ENCODE measurements at regions not wholly inside any gene's neighbourhood (a gene's known extent, or its start where the extent isn't known, plus 50 kb on each side); places are given as distances from the start of the nearest gene placed in this dataset.

DNA sequence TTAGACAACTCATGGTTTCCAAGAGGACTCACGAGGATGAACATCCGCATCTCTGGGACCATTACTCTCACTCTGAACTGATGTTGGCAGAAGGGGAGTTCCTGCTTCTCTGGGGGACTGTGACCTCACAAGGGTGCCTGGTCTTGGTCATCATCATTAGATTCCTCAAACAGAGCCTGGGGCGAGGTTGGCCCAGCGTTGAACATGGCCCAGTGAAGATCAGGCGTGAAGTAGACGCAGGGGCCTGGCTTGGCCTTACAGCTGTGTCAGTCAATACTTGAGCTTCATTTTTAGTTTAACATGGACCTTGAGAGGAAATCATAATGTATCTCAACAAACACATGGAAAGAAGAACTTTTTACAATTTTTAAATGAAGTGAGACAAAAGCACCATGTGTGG lies 617.1 kb downstream of the BRD1 start:
- Histone ChIP-seq H3K9me3 (no peaks in the 10 kb centered on the region), H3K27ac (no peak overlapping the region), H3K4me3 (no peak overlapping the region), H3K36me3 (no peaks in the 10 kb centered on the region), H3K4me1 (no peaks in the 10 kb centered on the region), H3K27me3 (replicated peaks in 1 of 7) (peaks cover 0 to 36% (median 0%) of the 10 kb centered on the region in 7 donors)
- TF ChIP-seq POLR2A (IDR thresholded peaks at IDR 0.05) (no peak), POLR2AphosphoS5 (IDR thresholded peaks at IDR 0.05) (no peak)
- TF ChIP-seq, protein P1, sequence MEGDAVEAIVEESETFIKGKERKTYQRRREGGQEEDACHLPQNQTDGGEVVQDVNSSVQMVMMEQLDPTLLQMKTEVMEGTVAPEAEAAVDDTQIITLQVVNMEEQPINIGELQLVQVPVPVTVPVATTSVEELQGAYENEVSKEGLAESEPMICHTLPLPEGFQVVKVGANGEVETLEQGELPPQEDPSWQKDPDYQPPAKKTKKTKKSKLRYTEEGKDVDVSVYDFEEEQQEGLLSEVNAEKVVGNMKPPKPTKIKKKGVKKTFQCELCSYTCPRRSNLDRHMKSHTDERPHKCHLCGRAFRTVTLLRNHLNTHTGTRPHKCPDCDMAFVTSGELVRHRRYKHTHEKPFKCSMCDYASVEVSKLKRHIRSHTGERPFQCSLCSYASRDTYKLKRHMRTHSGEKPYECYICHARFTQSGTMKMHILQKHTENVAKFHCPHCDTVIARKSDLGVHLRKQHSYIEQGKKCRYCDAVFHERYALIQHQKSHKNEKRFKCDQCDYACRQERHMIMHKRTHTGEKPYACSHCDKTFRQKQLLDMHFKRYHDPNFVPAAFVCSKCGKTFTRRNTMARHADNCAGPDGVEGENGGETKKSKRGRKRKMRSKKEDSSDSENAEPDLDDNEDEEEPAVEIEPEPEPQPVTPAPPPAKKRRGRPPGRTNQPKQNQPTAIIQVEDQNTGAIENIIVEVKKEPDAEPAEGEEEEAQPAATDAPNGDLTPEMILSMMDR (IDR thresholded peaks at IDR 0.05 in 8 of 11, conservative IDR thresholded peaks at IDR 0.05 in 3 of 11) = no peak
- intact Hi-C loops (cut with DNase I; ENCODE audit: low total_unique reads) = no loop called here
- peak; percentile 32 for DNase-seq
- WGBS, 5 donors = 83 to 95% (median 92%) methylated on average over 6 of the region's 6 CpGs

DNA sequence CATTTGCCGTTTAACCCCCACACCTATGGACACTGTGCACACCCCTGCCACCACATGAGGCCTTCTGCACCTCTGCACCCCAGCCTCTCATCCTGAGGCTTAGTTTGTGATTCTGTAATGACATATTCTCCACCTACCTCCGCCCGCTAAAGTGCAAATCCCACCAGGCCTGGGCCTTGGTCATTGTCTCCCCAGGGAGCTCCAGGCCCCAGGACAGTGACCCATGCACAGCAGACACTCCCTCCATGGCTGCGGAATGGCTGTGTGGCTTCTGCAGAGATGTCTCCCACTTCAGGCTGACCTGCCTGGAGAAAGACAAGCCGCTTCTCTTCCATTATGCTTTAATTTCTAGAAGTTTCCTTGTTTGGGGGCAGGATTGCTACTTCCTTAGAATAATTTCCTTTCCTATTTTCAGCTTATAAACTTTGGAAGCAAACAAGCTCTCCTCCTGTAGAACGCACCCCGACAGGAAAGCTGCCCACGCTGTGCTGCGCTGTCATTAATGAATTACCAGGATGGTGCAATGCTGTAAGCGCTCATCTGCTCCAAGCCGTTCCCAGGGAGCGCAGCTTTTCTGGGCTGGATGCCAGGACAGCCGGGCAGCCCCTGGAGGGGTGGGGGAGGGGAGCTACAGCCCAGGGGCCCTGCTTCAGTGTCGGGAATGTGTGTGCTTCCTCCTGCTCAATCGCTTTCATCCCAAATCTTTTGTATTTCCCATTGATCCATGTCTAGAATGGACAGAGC lies 618.0 kb downstream of the BRD1 start:
- H3K4me3 ChIP-seq = no peak overlapping the region
- no peak overlapping the region for H3K27ac ChIP-seq
- H3K36me3 ChIP-seq = no peaks in the 10 kb centered on the region
- DNase-seq = peak; percentile 21
- WGBS, 5 donors = 67 to 80% (median 72%) methylated on average over 15 of the region's 15 CpGs
- H3K27me3 ChIP-seq (replicated peaks in 1 of 7) = peaks cover 0 to 30% (median 0%) of the 10 kb centered on the region in 7 donors
- TF ChIP-seq, protein P1 (IDR thresholded peaks at IDR 0.05 in 8 of 11, conservative IDR thresholded peaks at IDR 0.05 in 3 of 11) = no peak
- no peak for TF ChIP-seq POLR2AphosphoS5 (IDR thresholded peaks at IDR 0.05)
- TF ChIP-seq POLR2A (IDR thresholded peaks at IDR 0.05) = no peak
- H3K4me1 ChIP-seq = no peaks in the 10 kb centered on the region
- H3K9me3 ChIP-seq = no peaks in the 10 kb centered on the region
- intact Hi-C loops (cut with DNase I; ENCODE audit: low total_unique reads) = no loop called here

DNA sequence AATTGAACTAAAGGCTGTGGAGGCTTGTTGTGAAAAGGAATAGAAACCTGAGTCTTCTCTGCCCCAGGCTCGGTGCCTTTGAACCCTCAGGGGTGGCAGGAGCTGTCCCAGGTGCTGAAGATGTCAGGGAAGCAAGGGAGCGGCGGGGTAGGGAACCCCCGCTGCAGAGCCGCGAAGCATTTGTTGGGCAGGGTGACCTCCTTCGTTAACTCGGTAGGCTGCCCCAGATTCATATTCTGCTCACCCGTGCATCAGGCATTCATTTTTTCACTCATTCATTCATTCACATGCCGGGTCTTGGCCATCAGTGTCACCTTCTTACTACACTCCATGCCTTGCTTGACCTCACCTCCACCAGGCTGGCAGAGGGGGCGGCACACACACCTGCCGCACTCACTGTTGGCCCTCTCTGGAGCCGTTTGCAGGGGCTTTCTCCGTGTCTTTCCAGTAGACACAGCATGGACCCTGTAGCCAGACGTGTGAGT lies 618.9 kb downstream of the BRD1 start:
- Histone ChIP-seq H3K4me1 (no peaks in the 10 kb centered on the region), H3K27ac (no peak overlapping the region), H3K9me3 (no peaks in the 10 kb centered on the region), H3K27me3 (replicated peaks in 1 of 7) (peaks cover 0 to 28% (median 0%) of the 10 kb centered on the region in 7 donors), H3K36me3 (no peaks in the 10 kb centered on the region), H3K4me3 (no peak overlapping the region)
- WGBS, 5 donors = 47 to 59% (median 55%) methylated on average over 15 of the region's 15 CpGs
- TF ChIP-seq POLR2AphosphoS5 (IDR thresholded peaks at IDR 0.05) (no peak), POLR2A (IDR thresholded peaks at IDR 0.05) (no peak)
- TF ChIP-seq, protein P1 (IDR thresholded peaks at IDR 0.05 in 8 of 11, conservative IDR thresholded peaks at IDR 0.05 in 3 of 11) = no peak
- DNase-seq = peak; percentile 32
- intact Hi-C loops (cut with DNase I; ENCODE audit: low total_unique reads) = no loop called here

DNA sequence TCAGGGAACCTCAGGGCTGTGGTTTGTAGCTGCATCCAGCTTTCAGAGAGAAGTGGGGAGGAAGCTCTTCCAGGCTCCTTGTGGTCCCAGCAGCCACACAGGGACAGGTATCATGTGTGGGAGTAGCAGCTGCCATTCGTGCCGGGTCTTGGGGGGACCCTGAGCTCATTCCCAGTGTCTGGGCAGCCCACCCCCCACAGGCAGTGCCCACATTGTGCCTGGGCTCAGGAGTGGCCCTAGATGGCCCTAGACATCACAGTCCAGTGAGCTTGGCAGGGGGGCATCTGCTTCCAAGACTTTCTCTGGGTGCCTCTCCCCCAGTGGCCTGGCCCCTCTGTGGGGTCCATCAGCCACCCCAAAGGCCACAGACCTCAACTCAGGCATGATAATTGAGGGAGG lies 619.7 kb downstream of the BRD1 start:
- peaks cover 0 to 28% (median 0%) of the 10 kb centered on the region in 7 donors for H3K27me3 ChIP-seq (replicated peaks in 1 of 7)
- H3K27ac ChIP-seq = no peak overlapping the region
- H3K36me3 ChIP-seq = no peaks in the 10 kb centered on the region
- WGBS, 5 donors = 68 to 100% (median 84%) methylated on average over 2 of the region's 2 CpGs
- peak; percentile 52 for DNase-seq
- H3K9me3 ChIP-seq = no peaks in the 10 kb centered on the region
- intact Hi-C loops (cut with DNase I; ENCODE audit: low total_unique reads) = no loop called here
- no peak for TF ChIP-seq POLR2AphosphoS5 (IDR thresholded peaks at IDR 0.05)
- H3K4me3 ChIP-seq = no peak overlapping the region
- H3K4me1 ChIP-seq = no peaks in the 10 kb centered on the region

All from spleen (tissue), 11 donors.